GM12891 (cell line): ENCODE measurements at regions not wholly inside any gene's neighbourhood (a gene's known extent, or its start where the extent isn't known, plus 50 kb on each side); places are given as distances from the start of the nearest gene placed in this dataset.

ENCODE experiments used
- POLR2A ChIP-seq: IDR thresholded peaks from 2 replicates; pipeline ENCODE4 v1.6.1; 2011; ENCODE audit warnings: low read depth, low read length, control low read depth
- POLR2AphosphoS5 ChIP-seq: IDR thresholded peaks from 2 replicates; pipeline ENCODE4 v1.6.1; 2011; ENCODE audit warnings: low read depth, low read length, control low read depth
- TAF1 ChIP-seq: IDR thresholded peaks from 2 replicates; pipeline ENCODE4 v1.6.1; 2011; ENCODE audit warnings: low read depth, low read length, control low read depth

GRCh38 chr4:37132351-37132974 lies 112.1 kb upstream of the NWD2 start:
- no peak for TF ChIP-seq TAF1
- no peak for TF ChIP-seq POLR2A
- TF ChIP-seq POLR2AphosphoS5, result no peak
